ENCODE measurements at regions not wholly inside any gene's neighbourhood (a gene's known extent, or its start where the extent isn't known, plus 50 kb on each side); places are given as distances from the start of the nearest gene placed in this dataset.

GRCh38 chr13:33541962-33542308, 256.4 kb upstream of the STARD13 start:
- no peaks in the 10 kb centered on the region for H3K36me3 ChIP-seq
- no peak for DNase-seq (ENCODE audit: extremely low spot score)
- no peak for TF ChIP-seq POLR2AphosphoS5 (IDR thresholded peaks at IDR 0.05)
- TF ChIP-seq POLR2A (IDR thresholded peaks at IDR 0.05; ENCODE audit: low read depth), result no peak
- TF ChIP-seq CTCF (IDR thresholded peaks at IDR 0.05), result no peak
- no peak for TF ChIP-seq EP300 (IDR thresholded peaks at IDR 0.05)
- WGBS, result 5% methylated on average over 8 of the region's 8 CpGs
- peak overlapping the region; percentile 49 to 58 (median 57) for H3K4me3 ChIP-seq
- no peaks in the 10 kb centered on the region for H3K27me3 ChIP-seq
- H3K4me1 ChIP-seq, result peaks cover 25 to 55% (median 45%) of the 10 kb centered on the region in 4 donors
- H3K27ac ChIP-seq (replicated peaks in 1 of 4), result peak overlapping the region; percentile 91 to 95 (median 92)
- no peaks in the 10 kb centered on the region for H3K9me3 ChIP-seq
- intact Hi-C loops (cut with DNase I), result loop anchor here (5.0 kb wide), 1 partner anchor 190 kb away; no protein-coding TSS in a partner anchor

- intact Hi-C loops (cut with DNase I), result loop anchor here (5.0 kb wide), 1 partner anchor 190 kb away; no protein-coding TSS in a partner anchor
- Histone ChIP-seq H3K27ac (replicated peaks in 1 of 4) (peak overlapping the region; percentile 91 to 95 (median 92)), H3K4me3 (peak overlapping the region; percentile 49 to 58 (median 57)), H3K36me3 (no peaks in the 10 kb centered on the region), H3K4me1 (peaks cover 24 to 50% (median 40%) of the 10 kb centered on the region in 4 donors), H3K9me3 (no peaks in the 10 kb centered on the region), H3K27me3 (no peaks in the 10 kb centered on the region)
- TF ChIP-seq POLR2A (IDR thresholded peaks at IDR 0.05; ENCODE audit: low read depth) (peak; percentile 16), CTCF (IDR thresholded peaks at IDR 0.05) (peak; percentile 89 to 97 (median 90)), POLR2AphosphoS5 (IDR thresholded peaks at IDR 0.05) (peak; percentile 88 to 95), EP300 (IDR thresholded peaks at IDR 0.05) (peak; percentile 98)
- peak; percentile 100 for DNase-seq (ENCODE audit: extremely low spot score)
- WGBS, result 0% methylated on average over 19 of the region's 70 CpGs
Measured at GRCh38 chr13:33542309-33543088, 256.9 kb upstream of the STARD13 start.

GRCh38 chr13:33543089-33543459, 257.5 kb upstream of the STARD13 start:
- DNase-seq (ENCODE audit: extremely low spot score), result no peak
- TF ChIP-seq POLR2AphosphoS5 (IDR thresholded peaks at IDR 0.05) (no peak), POLR2A (IDR thresholded peaks at IDR 0.05; ENCODE audit: low read depth) (no peak), EP300 (IDR thresholded peaks at IDR 0.05) (no peak), CTCF (IDR thresholded peaks at IDR 0.05) (no peak)
- peak overlapping the region; percentile 49 to 58 (median 57) for H3K4me3 ChIP-seq
- no peaks in the 10 kb centered on the region for H3K36me3 ChIP-seq
- WGBS, result 5% methylated on average over 7 of the region's 7 CpGs
- intact Hi-C loops (cut with DNase I), result loop anchor here (5.0 kb wide), 1 partner anchor 191 kb away; no protein-coding TSS in a partner anchor
- H3K4me1 ChIP-seq, result peaks cover 24 to 44% (median 38%) of the 10 kb centered on the region in 4 donors
- no peaks in the 10 kb centered on the region for H3K9me3 ChIP-seq
- H3K27ac ChIP-seq (replicated peaks in 1 of 4), result peak overlapping the region; percentile 91 to 95 (median 92)
- H3K27me3 ChIP-seq, result no peaks in the 10 kb centered on the region

GRCh38 chr13:33543631-33544265, 258.2 kb upstream of the STARD13 start:
- H3K27ac ChIP-seq (replicated peaks in 1 of 4), result peak overlapping the region; percentile 91 to 95 (median 92)
- H3K4me3 ChIP-seq, result peak overlapping the region; percentile 49 to 58 (median 57)
- no peaks in the 10 kb centered on the region for H3K9me3 ChIP-seq
- peaks cover 24 to 38% (median 36%) of the 10 kb centered on the region in 4 donors for H3K4me1 ChIP-seq
- WGBS, result 47% methylated on average over 3 of the region's 3 CpGs
- no peaks in the 10 kb centered on the region for H3K36me3 ChIP-seq
- intact Hi-C loops (cut with DNase I), result loop anchor here (2.0 to 5.0 kb wide), 2 partner anchors 181 to 191 kb away; no protein-coding TSS in a partner anchor
- H3K27me3 ChIP-seq, result no peaks in the 10 kb centered on the region
- no peak for DNase-seq (ENCODE audit: extremely low spot score)
- TF ChIP-seq CTCF (IDR thresholded peaks at IDR 0.05) (no peak), POLR2AphosphoS5 (IDR thresholded peaks at IDR 0.05) (no peak), POLR2A (IDR thresholded peaks at IDR 0.05; ENCODE audit: low read depth) (no peak), EP300 (IDR thresholded peaks at IDR 0.05) (no peak)

Measured in esophagus muscularis mucosa (tissue), 4 donors.